ENCODE measurements at regions not wholly inside any gene's neighbourhood (a gene's known extent, or its start where the extent isn't known, plus 50 kb on each side); places are given as distances from the start of the nearest gene placed in this dataset.

DNA sequence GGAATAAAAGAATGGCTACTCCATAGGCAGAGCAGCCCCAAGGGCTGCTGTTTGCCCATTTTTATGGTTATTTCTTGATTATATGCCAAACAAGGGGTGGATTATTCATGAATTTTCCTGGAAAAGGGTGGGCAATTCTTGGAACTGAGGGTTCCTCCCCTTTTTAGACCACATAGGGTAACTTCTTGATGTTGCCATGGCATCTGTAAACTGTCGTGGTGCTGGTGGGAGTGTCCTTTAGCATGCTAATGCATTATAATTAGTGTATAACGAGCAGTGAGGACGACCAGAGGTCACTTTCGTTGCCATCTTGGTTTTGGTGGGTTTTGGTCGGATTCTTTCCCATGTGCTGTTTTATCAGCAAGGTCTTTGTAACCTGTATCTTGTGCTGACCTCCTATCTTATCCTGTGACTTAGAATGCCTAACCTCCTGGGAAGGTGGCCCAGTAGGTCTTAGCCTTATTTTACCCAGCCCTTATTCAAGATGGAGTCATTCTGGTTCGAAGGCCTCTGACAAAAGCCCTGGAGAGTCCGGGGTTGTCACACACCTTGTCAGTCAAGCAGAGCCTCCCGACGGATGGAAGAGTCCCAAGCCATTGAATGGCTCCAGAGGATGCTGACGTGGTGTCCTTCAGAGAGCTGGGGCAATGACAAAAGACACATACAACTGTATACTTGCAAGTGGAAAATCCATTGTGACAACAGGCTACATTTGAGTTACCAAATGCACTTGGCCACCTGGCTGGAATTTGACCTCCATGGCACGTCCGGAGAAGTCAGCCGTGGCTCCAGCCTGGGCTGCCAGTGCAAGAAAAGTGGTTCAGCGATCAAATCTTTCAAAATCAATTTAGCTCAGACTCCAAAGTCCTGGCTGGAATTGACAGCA, 67.1 kb upstream of the CLINT1 start:
- no peak for DNase-seq (ENCODE audit: low read depth, low spot score)
- TF ChIP-seq EZH2 (IDR thresholded peaks at IDR 0.05; ENCODE audit: low read length): no peak
- TF ChIP-seq, protein P1, sequence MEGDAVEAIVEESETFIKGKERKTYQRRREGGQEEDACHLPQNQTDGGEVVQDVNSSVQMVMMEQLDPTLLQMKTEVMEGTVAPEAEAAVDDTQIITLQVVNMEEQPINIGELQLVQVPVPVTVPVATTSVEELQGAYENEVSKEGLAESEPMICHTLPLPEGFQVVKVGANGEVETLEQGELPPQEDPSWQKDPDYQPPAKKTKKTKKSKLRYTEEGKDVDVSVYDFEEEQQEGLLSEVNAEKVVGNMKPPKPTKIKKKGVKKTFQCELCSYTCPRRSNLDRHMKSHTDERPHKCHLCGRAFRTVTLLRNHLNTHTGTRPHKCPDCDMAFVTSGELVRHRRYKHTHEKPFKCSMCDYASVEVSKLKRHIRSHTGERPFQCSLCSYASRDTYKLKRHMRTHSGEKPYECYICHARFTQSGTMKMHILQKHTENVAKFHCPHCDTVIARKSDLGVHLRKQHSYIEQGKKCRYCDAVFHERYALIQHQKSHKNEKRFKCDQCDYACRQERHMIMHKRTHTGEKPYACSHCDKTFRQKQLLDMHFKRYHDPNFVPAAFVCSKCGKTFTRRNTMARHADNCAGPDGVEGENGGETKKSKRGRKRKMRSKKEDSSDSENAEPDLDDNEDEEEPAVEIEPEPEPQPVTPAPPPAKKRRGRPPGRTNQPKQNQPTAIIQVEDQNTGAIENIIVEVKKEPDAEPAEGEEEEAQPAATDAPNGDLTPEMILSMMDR (optimal IDR thresholded peaks at IDR 0.05 in 1 of 3, IDR thresholded peaks at IDR 0.05 in 1 of 3, conservative IDR thresholded peaks at IDR 0.05 in 1 of 3; ENCODE audit: extremely low read depth in 1 of 3, insufficient read depth in 2 of 3, low read length in 3 of 3): no peak
- Histone ChIP-seq H3K4me1 (ENCODE audit: control insufficient read depth, extremely low read depth, insufficient read depth, low read length) (no peaks in the 10 kb centered on the region), H3K27me3 (ENCODE audit: control insufficient read depth, extremely low read depth, insufficient read depth, low read length) (no peaks in the 10 kb centered on the region), H3K4me2 (ENCODE audit: control insufficient read depth, extremely low read depth, insufficient read depth, low read depth, low read length) (no peak overlapping the region), H3K27ac (ENCODE audit: control insufficient read depth, insufficient read depth, low read length) (no peak overlapping the region), H3K36me3 (ENCODE audit: control insufficient read depth in 2 of 2, extremely low read depth in 1 of 2, insufficient read depth in 2 of 2, low read length in 2 of 2) (no peaks in the 10 kb centered on the region), H3K9ac (ENCODE audit: control insufficient read depth, extremely low read depth, insufficient read depth, low read length) (no peak overlapping the region), H3K79me2 (ENCODE audit: control insufficient read depth, insufficient read depth, low read length) (no peaks in the 10 kb centered on the region), H4K20me1 (ENCODE audit: control insufficient read depth, extremely low read depth, insufficient read depth, low read length) (no peaks in the 10 kb centered on the region), H2AFZ (ENCODE audit: control insufficient read depth, low read length) (no peak overlapping the region), H3K9me1 (ENCODE audit: control insufficient read depth, extremely low read depth, insufficient read depth, low read length) (no peaks in the 10 kb centered on the region), H3K9me3 (ENCODE audit: control insufficient read depth, low read depth, low read length) (no peaks in the 10 kb centered on the region), H3K4me3 (ENCODE audit: control insufficient read depth in 2 of 3, extremely low read depth in 1 of 3, insufficient read depth in 2 of 3, low read depth in 1 of 3, low read length in 3 of 3) (no peak overlapping the region)
- dilution Hi-C loops (cut with MboI; ENCODE audit: extremely low pct_ligation_motif_present, low sequenced_read_pairs): no loop called here
- no peak for FAIRE-seq

DNA sequence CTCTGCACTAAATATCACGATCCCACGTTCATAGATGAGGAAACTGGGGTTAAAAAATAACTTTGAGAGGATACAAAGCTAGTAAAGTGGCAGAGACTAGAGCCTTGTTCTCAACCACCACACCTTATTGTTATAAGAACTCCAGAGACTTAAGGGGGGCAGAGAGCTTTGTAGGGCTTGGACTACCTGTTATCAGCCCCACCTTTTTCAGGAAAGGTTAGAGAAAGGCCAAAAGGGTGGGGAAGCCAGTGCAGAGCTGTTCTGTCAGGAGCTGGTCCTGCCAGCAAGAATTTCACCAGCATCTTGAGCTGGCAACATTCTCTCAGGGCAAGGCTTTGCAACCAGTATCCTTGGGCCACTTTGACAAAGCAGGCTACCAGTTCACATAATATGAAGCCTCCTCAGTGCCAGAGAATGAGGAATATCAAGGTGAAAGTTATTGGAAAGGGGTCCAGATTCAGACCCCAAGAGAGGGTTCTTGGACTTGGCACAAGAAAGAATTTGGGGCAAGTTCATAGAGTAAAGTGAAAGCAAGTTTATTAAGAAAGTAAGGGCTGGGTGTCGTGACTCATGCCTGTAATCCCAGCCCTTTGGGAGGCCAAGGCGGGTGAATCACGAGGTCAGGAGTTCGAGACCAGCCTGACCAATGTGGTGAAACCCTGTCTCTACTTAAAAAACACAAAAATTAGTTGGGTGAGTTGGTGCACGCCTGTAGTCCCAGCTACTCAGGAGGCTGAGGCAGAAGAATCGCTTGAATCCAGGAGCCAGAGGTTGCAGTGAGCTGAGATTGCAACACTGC, 66.2 kb upstream of the CLINT1 start:
- peaks cover 1% of the 10 kb centered on the region for H3K4me1 ChIP-seq (ENCODE audit: control insufficient read depth, extremely low read depth, insufficient read depth, low read length)
- H3K36me3 ChIP-seq (ENCODE audit: control insufficient read depth in 2 of 2, extremely low read depth in 1 of 2, insufficient read depth in 2 of 2, low read length in 2 of 2): no peaks in the 10 kb centered on the region
- no peaks in the 10 kb centered on the region for H3K27me3 ChIP-seq (ENCODE audit: control insufficient read depth, extremely low read depth, insufficient read depth, low read length)
- DNase-seq (ENCODE audit: low read depth, low spot score): no peak
- no peaks in the 10 kb centered on the region for H3K9me3 ChIP-seq (ENCODE audit: control insufficient read depth, low read depth, low read length)
- H3K9me1 ChIP-seq (ENCODE audit: control insufficient read depth, extremely low read depth, insufficient read depth, low read length): no peaks in the 10 kb centered on the region
- H3K27ac ChIP-seq (ENCODE audit: control insufficient read depth, insufficient read depth, low read length): no peak overlapping the region
- TF ChIP-seq, protein P1 (optimal IDR thresholded peaks at IDR 0.05 in 1 of 3, IDR thresholded peaks at IDR 0.05 in 1 of 3, conservative IDR thresholded peaks at IDR 0.05 in 1 of 3; ENCODE audit: extremely low read depth in 1 of 3, insufficient read depth in 2 of 3, low read length in 3 of 3): no peak
- no peak overlapping the region for H3K9ac ChIP-seq (ENCODE audit: control insufficient read depth, extremely low read depth, insufficient read depth, low read length)
- H3K4me3 ChIP-seq (ENCODE audit: control insufficient read depth in 2 of 3, extremely low read depth in 1 of 3, insufficient read depth in 2 of 3, low read depth in 1 of 3, low read length in 3 of 3): no peak overlapping the region
- no peak overlapping the region for H3K4me2 ChIP-seq (ENCODE audit: control insufficient read depth, extremely low read depth, insufficient read depth, low read depth, low read length)
- FAIRE-seq: no peak
- no peak overlapping the region for H2AFZ ChIP-seq (ENCODE audit: control insufficient read depth, low read length)
- H4K20me1 ChIP-seq (ENCODE audit: control insufficient read depth, extremely low read depth, insufficient read depth, low read length): no peaks in the 10 kb centered on the region
- H3K79me2 ChIP-seq (ENCODE audit: control insufficient read depth, insufficient read depth, low read length): no peaks in the 10 kb centered on the region
- dilution Hi-C loops (cut with MboI; ENCODE audit: extremely low pct_ligation_motif_present, low sequenced_read_pairs): no loop called here

All from keratinocyte (primary cell).